GM18870 (cell line): ENCODE measurements at regions not wholly inside any gene's neighbourhood (a gene's known extent, or its start where the extent isn't known, plus 50 kb on each side); places are given as distances from the start of the nearest gene placed in this dataset.
"Not testable (repeated sequence)": the region's sequence is repeated elsewhere in the genome, so short reads cannot be mapped to it uniquely, and the experiment has no call there.

Experiments used
- ATAC-seq: cut with Tn5 transposase; IDR thresholded peaks from one replicate; pipeline ENCODE4 v1.9.1; 2021; ENCODE audit warnings: moderate library complexity; ENCODE audit not compliant: unreplicated experiment

GRCh38 chr1:209191262-209191634, 392.3 kb upstream of the CAMK1G start:
- ATAC-seq, result no peak

- no peak for ATAC-seq
Observed at GRCh38 chr1:209196140-209196539, 387.4 kb upstream of the CAMK1G start.

- ATAC-seq, result no peak
Observed at GRCh38 chr1:209198961-209199750, 384.4 kb upstream of the CAMK1G start.

GRCh38 chr1:209199822-209200221, 383.7 kb upstream of the CAMK1G start:
- no peak for ATAC-seq

GRCh38 chr1:209202321-209202720, 381.2 kb upstream of the CAMK1G start:
- ATAC-seq, result not testable (repeated sequence)

- no peak for ATAC-seq
Observed at GRCh38 chr1:209202830-209203532, 380.5 kb upstream of the CAMK1G start.

- no peak for ATAC-seq
Observed at GRCh38 chr1:209203533-209203895, 380.0 kb upstream of the CAMK1G start.

GRCh38 chr1:209205039-209205438, 378.5 kb upstream of the CAMK1G start:
- ATAC-seq, result no peak

- ATAC-seq, result no peak
Observed at GRCh38 chr1:209207126-209207700, 376.3 kb upstream of the CAMK1G start.

GRCh38 chr1:209207701-209208286, 375.7 kb upstream of the CAMK1G start:
- no peak for ATAC-seq

- no peak for ATAC-seq
Observed at GRCh38 chr1:209208648-209209047, 374.9 kb upstream of the CAMK1G start.

GRCh38 chr1:209213989-209214388, 369.5 kb upstream of the CAMK1G start:
- no peak for ATAC-seq

GRCh38 chr1:209215826-209216225, 367.7 kb upstream of the CAMK1G start:
- ATAC-seq, result no peak

- no peak for ATAC-seq
Observed at GRCh38 chr1:209218113-209218512, 365.4 kb upstream of the CAMK1G start.

- no peak for ATAC-seq
Observed at GRCh38 chr1:209218981-209219380, 364.5 kb upstream of the CAMK1G start.

- no peak for ATAC-seq
Observed at GRCh38 chr1:209219791-209220524, 363.6 kb upstream of the CAMK1G start.

- ATAC-seq, result no peak
Observed at GRCh38 chr1:209222826-209223225, 360.7 kb upstream of the CAMK1G start.

GRCh38 chr1:209223791-209224190, 359.7 kb upstream of the CAMK1G start:
- no peak for ATAC-seq

- ATAC-seq, result no peak
Observed at GRCh38 chr1:209224886-209225285, 358.6 kb upstream of the CAMK1G start.

GRCh38 chr1:209227171-209227570, 356.3 kb upstream of the CAMK1G start:
- ATAC-seq, result no peak

- ATAC-seq, result no peak
Observed at GRCh38 chr1:209227941-209228340, 355.6 kb upstream of the CAMK1G start.
